Esophagus squamous epithelium (tissue), 4 donors: ENCODE measurements at regions not wholly inside any gene's neighbourhood (a gene's known extent, or its start where the extent isn't known, plus 50 kb on each side); places are given as distances from the start of the nearest gene placed in this dataset.

Experiments used
- CTCF ChIP-seq, 6 experiments: fragments of 450-650 bp in 4 of 6; fragments of 200-600 bp in 2 of 6; sonication (generic) in 2 of 6; IDR thresholded peaks; one replicate each; pipeline ENCODE4 v1.5.1; 2016 to 2019; ENCODE audit warnings: antibody characterized with exemption in 6 of 6, mild to moderate bottlenecking in 4 of 6, moderate library complexity in 4 of 6
- POLR2A ChIP-seq, 4 donors: fragments of 450-650 bp; IDR thresholded peaks; one replicate each; pipeline ENCODE4 v1.6.1; 2017; ENCODE audit warnings: antibody characterized with exemption in 4 of 4, mild to moderate bottlenecking in 4 of 4, moderate library complexity in 3 of 4

DNA sequence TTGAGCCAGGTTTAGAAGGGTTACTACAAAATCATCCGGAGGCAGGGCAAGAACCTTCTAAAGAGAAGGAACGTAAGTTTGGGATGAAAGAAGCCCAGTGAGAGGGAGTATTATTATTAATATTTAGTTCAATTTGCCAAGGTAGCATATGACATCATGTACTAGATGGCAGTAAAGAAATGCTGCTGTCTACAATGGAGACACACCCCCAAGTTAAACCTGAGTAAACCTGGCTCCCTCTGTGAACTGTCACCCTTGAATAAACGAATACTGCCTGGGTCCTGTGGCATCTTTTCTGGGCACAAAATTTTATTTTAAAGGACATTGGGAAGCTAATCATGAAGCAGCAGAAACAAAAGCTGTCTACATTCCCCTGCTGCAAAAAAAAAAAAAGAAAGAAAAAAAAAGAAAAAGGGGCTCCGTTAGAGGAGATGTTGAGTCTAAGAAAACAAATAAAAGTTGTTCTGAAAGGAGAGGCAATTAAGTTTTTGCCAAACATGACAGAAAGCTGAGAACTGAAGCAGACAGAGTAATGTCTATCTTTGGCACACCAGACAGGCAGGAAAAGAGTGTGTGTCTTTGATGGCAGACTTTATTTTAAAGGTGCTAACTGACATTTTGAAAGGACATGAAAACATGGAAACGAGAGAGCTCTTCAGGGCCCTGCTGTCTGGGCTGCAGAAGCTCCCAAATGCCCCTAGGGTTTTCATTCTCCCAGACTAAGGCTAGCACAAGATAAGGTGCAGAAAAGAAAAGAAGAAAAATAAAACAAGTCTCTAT lies 557.7 kb upstream of the CHAC2 start:
- no peak for TF ChIP-seq CTCF (IDR thresholded peaks at IDR 0.05)
- TF ChIP-seq POLR2A (IDR thresholded peaks at IDR 0.05), result no peak
